SU-DHL-6 (cell line): ENCODE measurements at regions not wholly inside any gene's neighbourhood (a gene's known extent, or its start where the extent isn't known, plus 50 kb on each side); places are given as distances from the start of the nearest gene placed in this dataset.

ENCODE experiments used
- H2AFZ ChIP-seq: fragments of 200-600 bp; sonication (generic); 2 replicates; pipeline ENCODE4 v1.6.1; 2014; ENCODE audit warnings: low read depth, mild to moderate bottlenecking, moderate library complexity, mixed read lengths, antibody characterized with exemption, low read length; ENCODE audit not compliant: severe bottlenecking
- H3F3A ChIP-seq: fragments of 200-600 bp; shearing (Covaris generic); 2 replicates; pipeline ENCODE4 v1.6.0; 2016; ENCODE audit warnings: antibody characterized with exemption, mild to moderate bottlenecking; ENCODE audit not compliant: insufficient read depth
- H3K27ac ChIP-seq: fragments of 200-600 bp; sonication (generic); 2 replicates; pipeline ENCODE4 v1.5.1; 2016; ENCODE audit warnings: low read depth, mild to moderate bottlenecking, low read length, moderate library complexity, mixed read lengths
- H3K27me3 ChIP-seq: fragments of 200-600 bp; sonication (generic), shearing (Covaris generic); 2 replicates; pipeline ENCODE4 v1.6.0; 2014; ENCODE audit warnings: mild to moderate bottlenecking, low read length
- H3K36me3 ChIP-seq: fragments of 200-600 bp; sonication (generic); 2 replicates; pipeline ENCODE4 v1.6.1; 2014; ENCODE audit warnings: mild to moderate bottlenecking, low read length, mixed read lengths
- H3K4me2 ChIP-seq: fragments of 300-600, 200-600 bp; shearing (Covaris generic), sonication (generic); 2 replicates; pipeline ENCODE4 v1.6.0; 2014; ENCODE audit warnings: low read length, low read depth, mild to moderate bottlenecking; ENCODE audit not compliant: poor library complexity, severe bottlenecking
- H3K4me3 ChIP-seq: fragments of 200-600 bp; sonication (generic); 2 replicates; pipeline ENCODE4 v1.5.1; 2014; ENCODE audit warnings: antibody characterized with exemption, low read length, mild to moderate bottlenecking, mixed read lengths; ENCODE audit not compliant: insufficient read depth, poor library complexity, severe bottlenecking
- H3K79me2 ChIP-seq: fragments of 200-600 bp; sonication (generic); 2 replicates; pipeline ENCODE4 v1.6.1; 2014; ENCODE audit warnings: mild to moderate bottlenecking, low read length, moderate library complexity; ENCODE audit not compliant: insufficient read depth
- H3K9ac ChIP-seq: fragments of 200-600 bp; sonication (generic); 2 replicates; pipeline ENCODE4 v1.7.0; 2014; ENCODE audit warnings: mild to moderate bottlenecking, low read length
- H3K9me2 ChIP-seq: fragments of 200-600 bp; sonication (generic); replicated peaks from 2 replicates; pipeline ENCODE4 v1.6.1; 2014; ENCODE audit warnings: low read length; ENCODE audit not compliant: insufficient read depth
- H3K9me3 ChIP-seq: fragments of 200-600 bp; sonication (generic); 2 replicates; pipeline ENCODE4 v1.6.1; 2014; ENCODE audit warnings: low read length, mixed read lengths; ENCODE audit not compliant: insufficient read depth
- H4K20me1 ChIP-seq: fragments of 200-600 bp; sonication (generic); 2 replicates; pipeline ENCODE4 v1.6.1; 2014; ENCODE audit warnings: low read depth, mild to moderate bottlenecking, antibody characterized with exemption, low read length, moderate library complexity, mixed read lengths
- EZH2phosphoT487 ChIP-seq: fragments of 200-600 bp; sonication (generic), shearing (Covaris generic); conservative IDR thresholded peaks from 2 replicates; pipeline ENCODE4 v1.6.1; 2018; ENCODE audit warnings: mild to moderate bottlenecking, antibody characterized with exemption, low read length, moderate library complexity, mixed read lengths
- TF ChIP-seq, protein P1 (sequence below): fragments of 200-600 bp; sonication (generic); IDR thresholded peaks from one replicate; pipeline ENCODE4 v1.5.1; 2017; ENCODE audit warnings: antibody characterized with exemption, mild to moderate bottlenecking, low read length, moderate library complexity; ENCODE audit not compliant: insufficient read depth, poor library complexity, severe bottlenecking

DNA sequence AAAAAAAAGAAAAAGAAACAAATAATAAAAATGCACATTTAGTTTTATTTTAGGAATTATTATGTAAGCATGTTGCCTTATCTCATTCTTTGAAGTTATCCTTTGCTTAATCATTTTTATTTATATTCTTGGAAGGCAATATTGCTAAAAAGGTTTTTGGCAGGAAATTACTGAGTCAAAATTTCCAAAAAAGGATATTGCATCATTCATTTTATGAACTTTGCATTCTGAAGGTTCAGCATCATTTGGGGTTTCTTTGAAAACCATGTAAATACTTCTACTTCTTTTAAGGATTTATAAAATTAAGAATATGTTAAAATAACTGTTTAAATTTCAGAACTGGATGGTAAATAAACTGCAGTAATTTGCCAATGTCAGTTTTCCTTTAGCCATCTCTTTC lies 94.2 kb upstream of the CTNND2 start:
- Histone ChIP-seq H3F3A (no peaks in the 10 kb centered on the region), H3K4me2 (no peak overlapping the region), H2AFZ (no peak overlapping the region), H3K36me3 (no peaks in the 10 kb centered on the region), H3K9ac (no peak overlapping the region), H3K27ac (no peak overlapping the region), H3K9me3 (no peaks in the 10 kb centered on the region), H4K20me1 (no peaks in the 10 kb centered on the region), H3K79me2 (no peaks in the 10 kb centered on the region), H3K9me2 (no peaks in the 10 kb centered on the region), H3K4me3 (no peak overlapping the region), H3K27me3 (no peaks in the 10 kb centered on the region)
- TF ChIP-seq EZH2phosphoT487: no peak
- TF ChIP-seq, protein P1, sequence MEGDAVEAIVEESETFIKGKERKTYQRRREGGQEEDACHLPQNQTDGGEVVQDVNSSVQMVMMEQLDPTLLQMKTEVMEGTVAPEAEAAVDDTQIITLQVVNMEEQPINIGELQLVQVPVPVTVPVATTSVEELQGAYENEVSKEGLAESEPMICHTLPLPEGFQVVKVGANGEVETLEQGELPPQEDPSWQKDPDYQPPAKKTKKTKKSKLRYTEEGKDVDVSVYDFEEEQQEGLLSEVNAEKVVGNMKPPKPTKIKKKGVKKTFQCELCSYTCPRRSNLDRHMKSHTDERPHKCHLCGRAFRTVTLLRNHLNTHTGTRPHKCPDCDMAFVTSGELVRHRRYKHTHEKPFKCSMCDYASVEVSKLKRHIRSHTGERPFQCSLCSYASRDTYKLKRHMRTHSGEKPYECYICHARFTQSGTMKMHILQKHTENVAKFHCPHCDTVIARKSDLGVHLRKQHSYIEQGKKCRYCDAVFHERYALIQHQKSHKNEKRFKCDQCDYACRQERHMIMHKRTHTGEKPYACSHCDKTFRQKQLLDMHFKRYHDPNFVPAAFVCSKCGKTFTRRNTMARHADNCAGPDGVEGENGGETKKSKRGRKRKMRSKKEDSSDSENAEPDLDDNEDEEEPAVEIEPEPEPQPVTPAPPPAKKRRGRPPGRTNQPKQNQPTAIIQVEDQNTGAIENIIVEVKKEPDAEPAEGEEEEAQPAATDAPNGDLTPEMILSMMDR: no peak

DNA sequence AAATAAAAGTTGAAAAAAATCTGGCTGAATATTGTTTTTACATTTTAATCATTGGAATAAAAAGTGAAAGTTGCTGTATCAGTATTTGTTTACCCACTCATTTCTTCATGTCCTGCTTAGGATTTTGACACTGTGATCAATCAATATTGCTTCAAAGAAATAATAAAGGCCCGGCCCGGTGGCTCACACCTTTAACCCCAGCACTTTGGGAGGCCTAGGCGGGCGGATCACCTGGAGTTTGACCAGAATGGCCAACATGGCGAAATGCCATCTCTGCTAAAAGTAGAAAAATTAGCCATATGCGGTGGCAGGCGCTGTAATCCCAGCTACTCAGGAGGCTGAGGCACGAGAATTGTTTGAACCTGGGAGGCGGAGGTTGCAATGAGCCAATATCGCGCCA lies 93.7 kb upstream of the CTNND2 start:
- no peak overlapping the region for H3K4me3 ChIP-seq
- H3K27me3 ChIP-seq: no peaks in the 10 kb centered on the region
- H3K27ac ChIP-seq: no peak overlapping the region
- H4K20me1 ChIP-seq: no peaks in the 10 kb centered on the region
- H3K79me2 ChIP-seq: no peaks in the 10 kb centered on the region
- H3K9me2 ChIP-seq: no peaks in the 10 kb centered on the region
- no peaks in the 10 kb centered on the region for H3F3A ChIP-seq
- H3K9ac ChIP-seq: no peak overlapping the region
- H2AFZ ChIP-seq: no peak overlapping the region
- H3K36me3 ChIP-seq: no peaks in the 10 kb centered on the region
- no peaks in the 10 kb centered on the region for H3K9me3 ChIP-seq
- TF ChIP-seq EZH2phosphoT487: no peak
- TF ChIP-seq, protein P1: no peak
- H3K4me2 ChIP-seq: no peak overlapping the region

GRCh38 chr5:11992518-11992917 lies 88.3 kb upstream of the CTNND2 start:
- Histone ChIP-seq H3K27me3 (no peaks in the 10 kb centered on the region), H3K9ac (no peak overlapping the region), H3K4me2 (no peak overlapping the region), H4K20me1 (no peaks in the 10 kb centered on the region), H3K36me3 (no peaks in the 10 kb centered on the region), H3K4me3 (no peak overlapping the region), H3K9me3 (no peaks in the 10 kb centered on the region), H2AFZ (no peak overlapping the region), H3K27ac (no peak overlapping the region), H3K9me2 (no peaks in the 10 kb centered on the region), H3F3A (no peaks in the 10 kb centered on the region), H3K79me2 (no peaks in the 10 kb centered on the region)
- TF ChIP-seq, protein P1: no peak

GRCh38 chr5:11985993-11986392 lies 81.7 kb upstream of the CTNND2 start:
- Histone ChIP-seq H3K9me2 (no peaks in the 10 kb centered on the region), H3K4me3 (no peak overlapping the region), H2AFZ (no peak overlapping the region), H3K4me2 (no peak overlapping the region), H3K9ac (no peak overlapping the region), H3K27me3 (no peaks in the 10 kb centered on the region), H4K20me1 (no peaks in the 10 kb centered on the region), H3K36me3 (no peaks in the 10 kb centered on the region), H3K27ac (no peak overlapping the region), H3F3A (no peaks in the 10 kb centered on the region), H3K79me2 (no peaks in the 10 kb centered on the region), H3K9me3 (no peaks in the 10 kb centered on the region)
- no peak for TF ChIP-seq EZH2phosphoT487
- TF ChIP-seq, protein P1: no peak
